HG02943 (cell line): ENCODE measurements at regions not wholly inside any gene's neighbourhood (a gene's known extent, or its start where the extent isn't known, plus 50 kb on each side); places are given as distances from the start of the nearest gene placed in this dataset.

Source experiments
- ATAC-seq: cut with Tn5 transposase; IDR thresholded peaks from one replicate; pipeline ENCODE4 v1.9.1; 2021; ENCODE audit warnings: mild to moderate bottlenecking, low read depth, moderate library complexity; ENCODE audit not compliant: unreplicated experiment

GRCh38 chr18:56545464-56545863 is 92.9 kb downstream of the TXNL1 start:
- ATAC-seq = no peak

- ATAC-seq = no peak
Measured at GRCh38 chr18:56542476-56542875, 95.9 kb downstream of the TXNL1 start.

DNA sequence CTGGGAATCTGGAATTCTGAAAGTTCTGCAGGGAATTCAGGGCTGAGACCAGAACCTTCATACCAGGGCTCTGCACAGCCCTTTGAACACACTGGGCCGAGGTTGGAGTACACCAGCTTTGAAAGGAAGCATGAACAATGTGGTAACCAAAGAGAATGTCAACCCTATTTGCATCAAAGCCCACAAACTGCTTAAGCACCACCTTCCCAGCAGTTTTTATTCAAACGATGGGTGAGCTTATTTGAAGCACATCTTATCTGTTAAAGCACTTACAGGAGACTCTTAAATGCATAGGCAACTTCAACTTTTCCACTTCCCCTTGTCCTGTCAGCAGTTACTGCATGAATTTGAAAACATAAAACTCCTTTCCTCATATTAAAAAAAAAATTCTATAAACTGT is 96.6 kb downstream of the TXNL1 start:
- ATAC-seq = no peak

GRCh38 chr18:56541340-56541739 is 97.1 kb downstream of the TXNL1 start:
- ATAC-seq = no peak

- no peak for ATAC-seq
Measured at GRCh38 chr18:56538746-56539145, 99.6 kb downstream of the TXNL1 start.

GRCh38 chr18:56532176-56532840 is 106.1 kb downstream of the TXNL1 start:
- ATAC-seq = peak; percentile 93

- no peak for ATAC-seq
Measured at GRCh38 chr18:56522816-56523215, 115.6 kb downstream of the TXNL1 start.

DNA sequence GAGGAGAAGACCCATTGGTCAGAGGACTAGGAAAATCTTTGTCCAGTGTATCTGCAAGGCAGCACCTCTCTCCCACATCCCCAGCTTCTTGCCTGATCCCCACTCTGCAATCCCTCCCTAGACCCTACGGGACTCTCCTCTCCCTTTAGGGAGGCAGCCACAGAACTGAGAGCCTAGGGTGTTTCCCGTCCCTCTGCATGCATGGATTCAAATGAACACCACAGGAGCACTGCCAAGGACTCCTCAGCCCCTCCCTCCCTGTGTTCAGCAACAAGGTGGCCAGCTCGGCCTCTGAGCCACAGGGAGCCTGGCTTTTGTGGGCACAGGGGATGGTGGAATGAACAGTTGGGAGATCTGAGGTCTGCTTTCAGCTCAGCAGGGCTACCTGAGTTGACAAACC is 117.1 kb downstream of the TXNL1 start:
- no peak for ATAC-seq

- no peak for ATAC-seq
Measured at GRCh38 chr18:56517761-56518160, 120.6 kb downstream of the TXNL1 start.

- ATAC-seq = no peak
Measured at GRCh38 chr18:56517196-56517595, 121.2 kb downstream of the TXNL1 start.

GRCh38 chr18:56516789-56517188 is 121.6 kb downstream of the TXNL1 start:
- ATAC-seq = no peak

- ATAC-seq = no peak
Measured at GRCh38 chr18:56515522-56515921, 122.9 kb downstream of the TXNL1 start.

- no peak for ATAC-seq
Measured at GRCh38 chr18:56511996-56512395, 126.4 kb downstream of the TXNL1 start.

- no peak for ATAC-seq
Measured at GRCh38 chr18:56510108-56510507, 128.3 kb downstream of the TXNL1 start.

- no peak for ATAC-seq
Measured at GRCh38 chr18:56509656-56510055, 128.7 kb downstream of the TXNL1 start.

DNA sequence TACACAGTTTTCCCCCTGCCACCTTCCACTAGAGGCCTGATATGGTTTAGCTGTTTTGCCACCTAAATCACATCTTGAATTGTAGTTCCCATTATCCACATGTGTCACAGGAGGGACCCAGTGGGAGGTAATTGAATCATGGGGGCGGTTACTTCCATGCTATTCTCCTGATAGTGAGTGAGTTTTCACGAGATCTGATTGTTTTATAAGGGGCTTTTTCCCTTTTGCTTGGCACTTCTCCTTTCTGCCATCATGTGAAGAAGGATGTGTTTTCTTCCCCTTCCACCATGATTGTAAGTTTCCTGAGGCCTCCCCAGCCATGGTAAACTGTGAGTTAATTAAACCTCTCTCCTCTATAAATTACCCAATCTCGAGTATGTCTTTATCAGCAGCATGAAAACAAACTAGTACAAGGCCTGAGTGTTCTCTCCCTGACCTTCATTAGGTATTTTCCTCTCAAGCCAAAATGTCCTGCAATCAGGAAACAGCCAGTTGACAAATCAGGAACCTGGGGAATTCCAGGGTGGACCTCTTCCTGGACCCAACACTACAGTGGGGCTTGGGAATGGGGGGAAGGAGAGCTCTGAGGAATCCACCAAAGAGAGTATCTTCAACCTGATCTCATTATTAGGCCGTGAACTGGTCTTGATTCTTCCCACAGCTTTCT is 129.9 kb downstream of the TXNL1 start:
- ATAC-seq = no peak

- no peak for ATAC-seq
Measured at GRCh38 chr18:56505971-56506370, 132.4 kb downstream of the TXNL1 start.

GRCh38 chr18:56505293-56505692 is 133.1 kb downstream of the TXNL1 start:
- ATAC-seq = no peak

- ATAC-seq = no peak
Measured at GRCh38 chr18:56501896-56502295, 136.5 kb downstream of the TXNL1 start.

DNA sequence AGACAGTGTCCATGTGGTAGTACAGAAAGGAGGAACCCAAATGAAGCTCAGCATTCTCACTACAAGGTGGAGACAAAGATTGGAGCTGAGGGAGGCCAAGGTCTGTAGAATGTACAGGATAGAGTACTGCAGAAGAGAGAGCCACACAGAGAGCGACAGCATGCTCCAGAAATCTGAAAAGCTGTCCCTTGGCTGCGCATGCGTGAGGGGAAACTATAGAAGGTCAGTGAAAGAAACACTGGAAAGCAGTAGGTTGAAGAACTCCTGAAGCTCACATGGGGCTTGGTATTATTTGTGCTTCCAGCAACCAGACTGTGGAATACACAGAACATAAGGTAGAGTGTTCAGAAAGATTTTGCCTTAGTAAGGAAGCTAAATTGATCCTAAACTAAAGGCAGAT is 142.5 kb downstream of the TXNL1 start:
- ATAC-seq = no peak

DNA sequence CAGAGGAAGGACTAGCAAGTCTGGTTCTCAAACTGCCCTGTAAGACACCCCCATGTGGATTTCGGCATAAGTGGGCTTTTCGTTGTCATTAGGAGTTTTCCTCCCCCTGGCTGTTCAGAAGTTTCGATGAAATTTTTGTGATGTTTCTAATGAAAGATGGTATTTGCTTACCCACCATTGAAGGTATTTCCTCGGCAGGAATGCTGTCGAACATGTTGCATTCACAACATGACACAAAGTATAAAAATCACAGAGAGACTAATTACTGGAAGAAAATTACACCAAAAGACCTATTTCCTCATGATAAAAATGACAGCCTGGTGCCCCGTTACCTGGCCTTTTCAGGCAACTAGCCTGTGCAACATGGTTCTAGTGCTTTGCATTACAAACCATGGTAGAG is 144.9 kb downstream of the TXNL1 start:
- no peak for ATAC-seq

GRCh38 chr18:56492136-56492535 is 146.3 kb downstream of the TXNL1 start:
- ATAC-seq = no peak
